ENCODE measurements at regions not wholly inside any gene's neighbourhood (a gene's known extent, or its start where the extent isn't known, plus 50 kb on each side); places are given as distances from the start of the nearest gene placed in this dataset.

DNA sequence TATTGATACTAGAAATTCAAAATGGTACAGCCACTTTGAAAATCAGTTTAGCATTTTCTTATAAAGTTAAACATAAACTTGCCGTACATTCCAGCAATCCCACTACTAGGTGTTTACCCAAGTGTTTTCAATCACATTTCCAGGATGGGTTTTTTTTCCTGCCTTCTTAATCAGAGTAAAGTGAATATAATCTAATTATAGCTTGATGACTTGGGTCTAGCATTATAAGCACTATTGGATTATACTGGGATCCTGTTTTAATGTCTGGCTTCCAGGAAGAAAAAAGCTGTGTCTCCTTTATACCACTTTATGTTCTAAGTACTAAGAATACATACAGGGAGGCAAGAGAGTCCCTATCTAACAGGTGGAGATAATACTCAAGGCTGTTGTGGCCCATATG is 103.3 kb upstream of the KLHL13 start:
- H3K4me3 ChIP-seq (ENCODE audit: low read depth, low read length) = no peak overlapping the region
- DNase-seq (ENCODE audit: low read depth) = no peak
- TF ChIP-seq CTCF (conservative IDR thresholded peaks at IDR 0.05; ENCODE audit: low read depth, low read length) = no peak

DNA sequence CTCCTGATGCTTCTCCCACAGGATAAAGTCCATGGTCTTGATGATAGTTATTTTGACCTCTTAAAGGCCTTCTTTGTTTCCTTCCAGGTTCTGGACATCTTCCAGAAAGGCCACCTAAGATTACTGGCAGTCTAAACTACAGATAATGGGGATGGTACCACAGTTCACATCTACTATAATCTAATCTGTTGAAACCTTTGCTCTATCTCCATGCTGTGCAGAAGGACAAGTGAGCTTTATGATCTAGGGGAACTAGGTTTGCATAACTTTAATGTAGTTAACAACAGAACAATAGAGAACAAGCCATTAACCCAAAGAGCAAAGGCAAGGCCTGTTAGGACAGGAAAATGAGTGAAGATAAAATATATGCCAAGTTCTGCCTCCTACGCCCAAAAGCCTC is 103.9 kb upstream of the KLHL13 start:
- no peak for DNase-seq (ENCODE audit: low read depth)
- no peak for TF ChIP-seq CTCF (conservative IDR thresholded peaks at IDR 0.05; ENCODE audit: low read depth, low read length)
- H3K4me3 ChIP-seq (ENCODE audit: low read depth, low read length) = no peak overlapping the region

- DNase-seq (ENCODE audit: low read depth) = no peak
- no peak overlapping the region for H3K4me3 ChIP-seq (ENCODE audit: low read depth, low read length)
- TF ChIP-seq CTCF (conservative IDR thresholded peaks at IDR 0.05; ENCODE audit: low read depth, low read length) = no peak
Measured at GRCh38 chrX:118221270-118221669, 104.7 kb upstream of the KLHL13 start.

- no peak overlapping the region for H3K4me3 ChIP-seq (ENCODE audit: low read depth, low read length)
- TF ChIP-seq CTCF (conservative IDR thresholded peaks at IDR 0.05; ENCODE audit: low read depth, low read length) = no peak
- DNase-seq (ENCODE audit: low read depth) = no peak
Measured at GRCh38 chrX:118221733-118222132, 105.1 kb upstream of the KLHL13 start.

DNA sequence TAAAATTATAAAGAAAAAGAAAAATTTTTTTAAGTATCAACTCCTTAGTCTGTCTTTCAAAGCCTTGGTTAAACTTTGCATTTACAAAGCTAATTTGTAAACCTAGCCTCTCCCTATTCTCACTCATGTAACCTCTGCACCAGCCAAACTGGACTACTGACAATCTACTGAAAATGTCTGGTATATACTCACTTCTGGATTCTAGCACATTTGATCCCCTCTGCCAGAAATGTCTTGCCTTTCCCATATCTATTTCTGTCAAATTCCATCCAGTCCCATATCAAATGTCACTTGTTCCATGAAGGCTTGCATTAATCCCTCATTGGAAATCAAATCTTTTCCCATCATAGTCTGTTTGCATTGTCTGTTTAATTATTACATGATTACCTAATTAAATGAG is 105.8 kb upstream of the KLHL13 start:
- no peak for TF ChIP-seq CTCF (conservative IDR thresholded peaks at IDR 0.05; ENCODE audit: low read depth, low read length)

GRCh38 chrX:118225711-118226428 is 109.3 kb upstream of the KLHL13 start:
- peak; percentile 21 for DNase-seq (ENCODE audit: low read depth)
- TF ChIP-seq CTCF (conservative IDR thresholded peaks at IDR 0.05; ENCODE audit: low read depth, low read length) = peak; percentile 42
- H3K4me3 ChIP-seq (ENCODE audit: low read depth, low read length) = no peak overlapping the region

More for the DNA sequence above, 105.8 kb upstream of the KLHL13 start:
- no peak for DNase-seq (ENCODE audit: low read depth)
- H3K4me3 ChIP-seq (ENCODE audit: low read depth, low read length) = no peak overlapping the region

DNA sequence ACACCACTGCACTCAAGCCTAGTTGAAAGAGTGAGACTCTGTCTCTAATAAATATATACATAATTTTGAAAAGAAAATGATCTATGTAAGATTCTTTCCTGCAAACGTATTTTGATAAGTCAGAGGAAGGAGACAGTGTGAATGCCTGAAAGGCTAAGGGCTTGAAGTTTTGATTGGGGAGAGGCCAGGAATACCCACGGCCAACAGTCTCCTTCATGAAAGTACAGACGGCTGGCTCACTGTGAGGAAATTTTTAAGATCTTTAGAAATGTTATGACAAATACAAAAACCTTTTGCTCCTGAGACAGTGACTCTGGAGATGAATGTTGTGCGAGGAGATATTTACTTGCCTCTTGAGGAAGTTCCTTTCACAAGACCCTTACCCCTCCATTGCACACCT is 111.4 kb upstream of the KLHL13 start:
- no peak for TF ChIP-seq CTCF (conservative IDR thresholded peaks at IDR 0.05; ENCODE audit: low read depth, low read length)
- DNase-seq (ENCODE audit: low read depth) = peak; percentile 13
- H3K4me3 ChIP-seq (ENCODE audit: low read depth, low read length) = no peak overlapping the region
